B cell (primary cell): ENCODE measurements at regions not wholly inside any gene's neighbourhood (a gene's known extent, or its start where the extent isn't known, plus 50 kb on each side); places are given as distances from the start of the nearest gene placed in this dataset.

Experiments
- ATAC-seq: fragments of 200-7000 bp; cut with Tn5 transposase; one replicate; pipeline ENCODE4 v1.10.0; 2021; ENCODE audit warnings: low read depth, mild to moderate bottlenecking, moderate number of reproducible peaks, moderate library complexity
- CTCF ChIA-PET: fragments of 350-600 bp; sonication (Branson Sonifier 250); formaldehyde crosslinking; loops from one replicate; lab custom pipeline; 2021; ENCODE audit warnings: antibody characterized with exemption, inconsistent platforms; lab: Charles Lee
- POLR2A ChIA-PET: fragments of 350-600 bp; sonication (Branson Sonifier 250); formaldehyde crosslinking; loops from one replicate; lab custom pipeline; 2021; ENCODE audit warnings: antibody characterized with exemption; lab: Charles Lee
- DNase-seq: peaks from one replicate; pipeline ENCODE4 v3.0.0; 2013
- H2AFZ ChIP-seq: 2 replicates; pipeline ENCODE4 v1.6.1; 2012; ENCODE audit warnings: mild to moderate bottlenecking, low read depth, low read length; ENCODE audit not compliant: insufficient read depth, poor library complexity, severe bottlenecking
- H3K27ac ChIP-seq, 2 donors: 1 replicate in 1 of 2; 2 replicates in 1 of 2; pipeline ENCODE4 v1.5.1; 2012 to 2013; ENCODE audit warnings: low read length in 2 of 2, mild to moderate bottlenecking in 2 of 2, moderate library complexity in 1 of 2
- H3K27me3 ChIP-seq, 4 experiments: fragments of 200-600 bp in 1 of 4; sonication (generic) in 1 of 4; replicated peaks in 1 of 4; 1 replicate in 2 of 4; 2 replicates in 2 of 4; pipeline versions ENCODE4 v1.6.1 to v1.7.0; 2013 to 2016; ENCODE audit warnings: low read length in 3 of 4, mild to moderate bottlenecking in 2 of 4, mixed read lengths in 1 of 4, moderate library complexity in 1 of 4; ENCODE audit not compliant: insufficient read depth in 4 of 4, control insufficient read depth in 3 of 4; ENCODE audit errors: control extremely low read depth in 1 of 4
- H3K36me3 ChIP-seq, 2 experiments: replicated peaks in 1 of 2; 1 replicate in 1 of 2; 2 replicates in 1 of 2; pipeline versions ENCODE4 v1.6.1 to v1.7.1; 2013; ENCODE audit warnings: low read length in 1 of 2; ENCODE audit not compliant: insufficient read depth in 2 of 2, control insufficient read depth in 1 of 2; ENCODE audit errors: control extremely low read depth in 1 of 2, extremely low read depth in 1 of 2
- H3K4me1 ChIP-seq, 2 donors: fragments of 200-600 bp in 1 of 2; sonication (generic) in 1 of 2; 1 replicate in 1 of 2; 2 replicates in 1 of 2; pipeline versions ENCODE4 v1.5.1 to v1.6.1; 2013 to 2017; ENCODE audit warnings: low read length in 2 of 2; ENCODE audit not compliant: control insufficient read depth in 2 of 2, insufficient read depth in 2 of 2
- H3K4me2 ChIP-seq: replicated peaks from 2 replicates; pipeline ENCODE3; 2012; ENCODE audit warnings: mild to moderate bottlenecking, low read depth, low read length; ENCODE audit not compliant: poor library complexity, severe bottlenecking
- H3K4me3 ChIP-seq, 5 experiments: fragments of 200-600 bp in 1 of 5; sonication (generic) in 1 of 5; 1 replicate in 3 of 5; 2 replicates in 2 of 5; pipeline versions ENCODE4 v1.5.1 to v1.7.0; 2011 to 2016; ENCODE audit warnings: low read length in 4 of 5, mild to moderate bottlenecking in 4 of 5, low read depth in 2 of 5, control low read depth in 1 of 5, moderate library complexity in 1 of 5; ENCODE audit not compliant: insufficient read depth in 1 of 5; ENCODE audit errors: control extremely low read depth in 1 of 5, extremely low read depth in 1 of 5
- H3K79me2 ChIP-seq: fragments of 200-600 bp; sonication (generic); one replicate; pipeline ENCODE4 v1.6.0; 2016; ENCODE audit warnings: low read length; ENCODE audit not compliant: control insufficient read depth, insufficient read depth
- H3K9ac ChIP-seq: fragments of 200-600 bp; sonication (generic); 2 replicates; pipeline ENCODE4 v1.6.1; 2017; ENCODE audit warnings: mild to moderate bottlenecking, low read length, moderate library complexity
- H3K9me3 ChIP-seq, 3 donors: one replicate each; pipeline versions ENCODE4 v1.6.1 to v1.7.1; 2013; ENCODE audit warnings: low read length in 2 of 3; ENCODE audit not compliant: control insufficient read depth in 2 of 3, insufficient read depth in 1 of 3; ENCODE audit errors: control extremely low read depth in 1 of 3
- H4K20me1 ChIP-seq: 2 replicates; pipeline ENCODE4 v1.6.0; 2012; ENCODE audit warnings: mild to moderate bottlenecking, low read length; ENCODE audit not compliant: insufficient read depth, control insufficient read depth, poor library complexity, severe bottlenecking
- H3K27ac Mint-ChIP-seq: one replicate; pipeline ENCODE4 v1.8.0; 2021; ENCODE audit warnings: mixed read lengths
- H3K27me3 Mint-ChIP-seq: one replicate; pipeline ENCODE4 v1.8.0; 2021; ENCODE audit warnings: mixed read lengths
- H3K4me1 Mint-ChIP-seq: one replicate; pipeline ENCODE4 v1.8.0; 2021; ENCODE audit warnings: mixed read lengths
- H3K4me3 Mint-ChIP-seq: one replicate; pipeline ENCODE4 v1.8.0; 2021; ENCODE audit warnings: mixed read lengths
- H3K9me3 Mint-ChIP-seq: one replicate; pipeline ENCODE4 v1.8.0; 2022; ENCODE audit warnings: mixed read lengths; ENCODE audit not compliant: insufficient read depth
- CTCF ChIP-seq: fragments of 200-600 bp; IDR thresholded peaks from one replicate; pipeline ENCODE4 v1.8.0; 2022; ENCODE audit warnings: antibody characterized with exemption, mild to moderate bottlenecking
- EZH2 ChIP-seq: IDR thresholded peaks from 2 replicates; pipeline ENCODE4 v1.6.1; 2012; ENCODE audit warnings: borderline replicate concordance, low read depth, mild to moderate bottlenecking, moderate library complexity, low read length; ENCODE audit not compliant: insufficient read depth, poor library complexity, severe bottlenecking
- WGBS: methylation state at CpG from one replicate; pipeline ENCODE4 v1.1.5; 2013; ENCODE audit warnings: missing lambda C conversion rate; ENCODE audit not compliant: insufficient coverage; 5-methylcytosine and 5-hydroxymethylcytosine counted together
- intact Hi-C: fragments of 100-400 bp; cut with micrococcal nuclease; formaldehyde crosslinking; loops from one replicate; pipeline ENCODE4 v1.10.0; 2022

- DNase-seq (no peak), ATAC-seq (no peak)
- H2AFZ ChIP-seq: no peak overlapping the region
- no peak overlapping the region for H3K4me2 ChIP-seq
- ChIA-PET CTCF (no interaction called here), POLR2A (no interaction called here)
- peaks cover 0 to 5% (median 0%) of the 10 kb centered on the region in 4 experiments for H3K27me3 ChIP-seq
- no peaks in the 10 kb centered on the region for H3K9me3 ChIP-seq
- WGBS: 95% methylated on average over 6 of the region's 7 CpGs
- no peaks in the 10 kb centered on the region for H4K20me1 ChIP-seq
- peaks cover 39% of the 10 kb centered on the region for H3K27me3 Mint-ChIP-seq
- no peak for TF ChIP-seq CTCF
- TF ChIP-seq EZH2: no peak
- no peaks in the 10 kb centered on the region for H3K4me1 Mint-ChIP-seq
- H3K27ac ChIP-seq: no peak overlapping the region
- H3K4me3 ChIP-seq: no peak overlapping the region
- H3K4me3 Mint-ChIP-seq: no peak overlapping the region
- intact Hi-C loops: no loop called here
- H3K36me3 ChIP-seq: no peaks in the 10 kb centered on the region
- H3K9me3 Mint-ChIP-seq: no peaks in the 10 kb centered on the region
- H3K79me2 ChIP-seq: no peaks in the 10 kb centered on the region
- H3K4me1 ChIP-seq: no peaks in the 10 kb centered on the region
- no peak overlapping the region for H3K27ac Mint-ChIP-seq
- no peak overlapping the region for H3K9ac ChIP-seq
Observed at GRCh38 chr16:79351927-79352326, 248.6 kb downstream of the MAF start.

- H3K4me3 Mint-ChIP-seq: no peak overlapping the region
- intact Hi-C loops: no loop called here
- Histone ChIP-seq H3K36me3 (no peaks in the 10 kb centered on the region), H3K4me1 (no peaks in the 10 kb centered on the region), H3K27ac (no peak overlapping the region), H2AFZ (no peak overlapping the region), H3K4me3 (no peak overlapping the region), H3K9ac (no peak overlapping the region), H4K20me1 (no peaks in the 10 kb centered on the region), H3K27me3 (peaks cover 0 to 5% (median 0%) of the 10 kb centered on the region in 4 experiments), H3K79me2 (no peaks in the 10 kb centered on the region), H3K4me2 (no peak overlapping the region), H3K9me3 (no peaks in the 10 kb centered on the region)
- H3K4me1 Mint-ChIP-seq: no peaks in the 10 kb centered on the region
- no peak for ATAC-seq
- 87% methylated on average over 3 of the region's 3 CpGs for WGBS
- TF ChIP-seq EZH2 (no peak), CTCF (no peak)
- peaks cover 29% of the 10 kb centered on the region for H3K27me3 Mint-ChIP-seq
- H3K27ac Mint-ChIP-seq: no peak overlapping the region
- DNase-seq: no peak
- ChIA-PET POLR2A (no interaction called here), CTCF (no interaction called here)
- H3K9me3 Mint-ChIP-seq: no peaks in the 10 kb centered on the region
Observed at GRCh38 chr16:79349803-79350202, 250.7 kb downstream of the MAF start.
